ENCODE measurements at regions not wholly inside any gene's neighbourhood (a gene's known extent, or its start where the extent isn't known, plus 50 kb on each side); places are given as distances from the start of the nearest gene placed in this dataset.

- TF ChIP-seq CTCF (IDR thresholded peaks at IDR 0.05): no peak
- TF ChIP-seq POLR2A (IDR thresholded peaks at IDR 0.05): no peak
Measured at GRCh38 chr4:13243152-13243551, 241.0 kb downstream of the RAB28 start.

All from right lobe of liver (tissue), 4 donors.